SK-N-SH (cell line): ENCODE measurements at regions not wholly inside any gene's neighbourhood (a gene's known extent, or its start where the extent isn't known, plus 50 kb on each side); places are given as distances from the start of the nearest gene placed in this dataset.

Experiments used
- CHD2 ChIP-seq: fragments of 150-350 bp; IDR thresholded peaks from 2 replicates; pipeline ENCODE4 v1.6.1; 2018; ENCODE audit warnings: low read length; ENCODE audit not compliant: partially characterized antibody
- EZH2phosphoT487 ChIP-seq: fragments of 200-600 bp; sonication (generic); IDR thresholded peaks from 2 replicates; pipeline ENCODE4 v1.6.1; 2017; ENCODE audit warnings: low read depth, mixed run types, mild to moderate bottlenecking, antibody characterized with exemption, moderate library complexity, borderline replicate concordance
- MXI1 ChIP-seq: IDR thresholded peaks from 2 replicates; pipeline ENCODE4 v1.6.1; 2012; ENCODE audit warnings: mild to moderate bottlenecking, low read depth, low read length, improper control_type of control experiment
- TAF1 ChIP-seq: IDR thresholded peaks from 2 replicates; pipeline ENCODE4 v1.6.1; 2012; ENCODE audit warnings: low read depth, mild to moderate bottlenecking, low read length, moderate library complexity, borderline replicate concordance
- TF ChIP-seq, protein P1 (sequence below): fragments of 200-600 bp; sonication (generic); IDR thresholded peaks from 2 replicates; pipeline ENCODE4 v1.6.1; 2017; ENCODE audit warnings: antibody characterized with exemption, mild to moderate bottlenecking, moderate library complexity
- TF ChIP-seq, protein P2 (sequence below): IDR thresholded peaks from 2 replicates; pipeline ENCODE4 v1.4.0; 2012; ENCODE audit warnings: low read depth
- TF ChIP-seq, protein P3 (sequence below): IDR thresholded peaks from 2 replicates; pipeline ENCODE4 v1.6.1; 2012; ENCODE audit warnings: mild to moderate bottlenecking, low read depth, low read length, moderate library complexity

DNA sequence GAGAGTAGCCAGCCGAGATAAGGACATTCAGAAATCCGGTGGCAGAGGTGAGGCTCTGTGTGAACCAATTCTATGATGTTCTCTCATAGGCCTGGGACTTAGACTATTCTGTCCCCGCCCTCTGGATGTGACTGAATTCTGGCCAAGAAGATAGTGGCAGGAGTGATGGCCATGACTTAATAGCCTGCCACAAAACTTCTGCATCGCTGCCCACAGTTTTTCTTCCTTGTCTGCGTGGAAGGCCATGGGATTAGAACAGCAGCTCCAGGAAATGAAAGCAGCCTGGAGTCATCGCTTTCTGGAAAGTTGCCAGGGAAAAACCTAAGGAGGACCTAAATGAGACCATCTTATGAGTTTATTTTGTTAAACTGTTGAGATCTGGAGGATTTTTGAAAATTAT is 134.7 kb downstream of the F11 start:
- TF ChIP-seq, protein P1, sequence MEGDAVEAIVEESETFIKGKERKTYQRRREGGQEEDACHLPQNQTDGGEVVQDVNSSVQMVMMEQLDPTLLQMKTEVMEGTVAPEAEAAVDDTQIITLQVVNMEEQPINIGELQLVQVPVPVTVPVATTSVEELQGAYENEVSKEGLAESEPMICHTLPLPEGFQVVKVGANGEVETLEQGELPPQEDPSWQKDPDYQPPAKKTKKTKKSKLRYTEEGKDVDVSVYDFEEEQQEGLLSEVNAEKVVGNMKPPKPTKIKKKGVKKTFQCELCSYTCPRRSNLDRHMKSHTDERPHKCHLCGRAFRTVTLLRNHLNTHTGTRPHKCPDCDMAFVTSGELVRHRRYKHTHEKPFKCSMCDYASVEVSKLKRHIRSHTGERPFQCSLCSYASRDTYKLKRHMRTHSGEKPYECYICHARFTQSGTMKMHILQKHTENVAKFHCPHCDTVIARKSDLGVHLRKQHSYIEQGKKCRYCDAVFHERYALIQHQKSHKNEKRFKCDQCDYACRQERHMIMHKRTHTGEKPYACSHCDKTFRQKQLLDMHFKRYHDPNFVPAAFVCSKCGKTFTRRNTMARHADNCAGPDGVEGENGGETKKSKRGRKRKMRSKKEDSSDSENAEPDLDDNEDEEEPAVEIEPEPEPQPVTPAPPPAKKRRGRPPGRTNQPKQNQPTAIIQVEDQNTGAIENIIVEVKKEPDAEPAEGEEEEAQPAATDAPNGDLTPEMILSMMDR: no peak
- TF ChIP-seq EZH2phosphoT487: no peak
- TF ChIP-seq, protein P2, sequence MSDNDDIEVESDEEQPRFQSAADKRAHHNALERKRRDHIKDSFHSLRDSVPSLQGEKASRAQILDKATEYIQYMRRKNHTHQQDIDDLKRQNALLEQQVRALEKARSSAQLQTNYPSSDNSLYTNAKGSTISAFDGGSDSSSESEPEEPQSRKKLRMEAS: no peak
- TF ChIP-seq, protein P3, sequence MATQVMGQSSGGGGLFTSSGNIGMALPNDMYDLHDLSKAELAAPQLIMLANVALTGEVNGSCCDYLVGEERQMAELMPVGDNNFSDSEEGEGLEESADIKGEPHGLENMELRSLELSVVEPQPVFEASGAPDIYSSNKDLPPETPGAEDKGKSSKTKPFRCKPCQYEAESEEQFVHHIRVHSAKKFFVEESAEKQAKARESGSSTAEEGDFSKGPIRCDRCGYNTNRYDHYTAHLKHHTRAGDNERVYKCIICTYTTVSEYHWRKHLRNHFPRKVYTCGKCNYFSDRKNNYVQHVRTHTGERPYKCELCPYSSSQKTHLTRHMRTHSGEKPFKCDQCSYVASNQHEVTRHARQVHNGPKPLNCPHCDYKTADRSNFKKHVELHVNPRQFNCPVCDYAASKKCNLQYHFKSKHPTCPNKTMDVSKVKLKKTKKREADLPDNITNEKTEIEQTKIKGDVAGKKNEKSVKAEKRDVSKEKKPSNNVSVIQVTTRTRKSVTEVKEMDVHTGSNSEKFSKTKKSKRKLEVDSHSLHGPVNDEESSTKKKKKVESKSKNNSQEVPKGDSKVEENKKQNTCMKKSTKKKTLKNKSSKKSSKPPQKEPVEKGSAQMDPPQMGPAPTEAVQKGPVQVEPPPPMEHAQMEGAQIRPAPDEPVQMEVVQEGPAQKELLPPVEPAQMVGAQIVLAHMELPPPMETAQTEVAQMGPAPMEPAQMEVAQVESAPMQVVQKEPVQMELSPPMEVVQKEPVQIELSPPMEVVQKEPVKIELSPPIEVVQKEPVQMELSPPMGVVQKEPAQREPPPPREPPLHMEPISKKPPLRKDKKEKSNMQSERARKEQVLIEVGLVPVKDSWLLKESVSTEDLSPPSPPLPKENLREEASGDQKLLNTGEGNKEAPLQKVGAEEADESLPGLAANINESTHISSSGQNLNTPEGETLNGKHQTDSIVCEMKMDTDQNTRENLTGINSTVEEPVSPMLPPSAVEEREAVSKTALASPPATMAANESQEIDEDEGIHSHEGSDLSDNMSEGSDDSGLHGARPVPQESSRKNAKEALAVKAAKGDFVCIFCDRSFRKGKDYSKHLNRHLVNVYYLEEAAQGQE: no peak
- TF ChIP-seq MXI1: no peak
- TF ChIP-seq CHD2: no peak
- no peak for TF ChIP-seq TAF1
